Cerebellar cortex (tissue), 1 donor: ENCODE measurements at regions not wholly inside any gene's neighbourhood (a gene's known extent, or its start where the extent isn't known, plus 50 kb on each side); places are given as distances from the start of the nearest gene placed in this dataset.
"Not testable (repeated sequence)": the region's sequence is repeated elsewhere in the genome, so short reads cannot be mapped to it uniquely, and the experiment has no call there.

ENCODE experiments used
- DNase-seq: peaks from one replicate; pipeline ENCODE4 v3.0.0-alpha.2; 2015; ENCODE audit warnings: low spot score

DNA sequence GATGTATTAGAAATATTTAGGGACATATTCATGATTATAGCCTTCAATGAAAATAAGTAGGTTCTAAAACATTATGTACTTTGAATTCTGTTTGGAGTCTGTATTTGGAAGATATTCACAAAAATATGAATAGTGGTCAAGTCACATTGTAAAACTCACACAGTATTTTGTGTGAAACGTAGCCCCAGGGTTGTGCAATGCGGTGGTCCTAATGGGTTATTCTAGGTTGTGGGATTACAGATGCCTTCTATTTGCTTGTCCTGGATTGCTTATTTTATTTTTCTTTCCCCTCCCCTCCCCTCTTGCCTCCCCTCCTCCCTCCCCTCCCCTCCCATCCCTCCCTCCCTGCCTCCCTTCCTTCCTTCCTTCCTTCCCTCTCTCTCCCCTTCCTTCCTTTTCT, 93.7 kb upstream of the THUMPD2 start:
- no peak for DNase-seq

DNA sequence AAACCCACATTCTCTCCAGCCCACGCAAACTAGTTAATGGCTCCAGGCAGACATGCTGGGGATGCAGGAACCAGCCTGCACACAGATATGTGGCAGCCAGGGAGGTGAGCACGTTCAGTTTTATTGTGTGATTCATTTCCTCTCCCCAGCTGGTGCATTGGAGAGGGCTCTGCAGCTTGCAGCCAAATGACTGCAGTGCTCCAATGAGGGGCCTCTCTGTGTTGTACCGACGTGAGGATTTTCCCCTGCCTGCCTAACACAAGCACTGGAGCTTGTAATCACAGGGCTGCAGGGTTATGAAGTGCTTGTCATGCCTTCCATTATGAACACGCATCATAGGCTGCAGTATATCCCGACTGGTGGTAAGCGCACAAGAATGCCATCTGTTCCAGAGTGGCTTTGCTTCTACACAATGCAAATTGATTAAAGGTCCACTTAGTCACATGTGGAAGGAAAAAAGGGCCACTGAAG, 92.3 kb upstream of the THUMPD2 start:
- DNase-seq, result peak; percentile 97

DNA sequence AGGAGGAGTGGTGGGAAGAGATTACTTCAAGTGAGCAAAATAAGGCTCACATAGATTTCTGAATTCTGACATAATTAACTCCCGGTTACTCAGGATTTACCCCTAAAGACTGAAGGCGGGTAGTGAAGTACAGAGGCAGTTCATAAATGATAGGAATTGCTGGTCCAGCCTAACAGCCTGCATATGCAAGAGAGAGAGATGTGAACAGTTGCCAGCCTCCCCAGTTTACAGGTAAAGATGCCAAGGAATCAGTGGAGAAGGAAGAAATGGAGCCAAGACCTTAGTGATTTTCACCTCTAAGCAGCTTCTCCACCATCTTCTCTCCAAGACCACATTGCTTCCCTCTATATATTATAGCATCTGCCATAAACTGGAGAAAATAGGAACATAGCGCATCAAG, 91.8 kb upstream of the THUMPD2 start:
- peak; percentile 90 for DNase-seq

- no peak for DNase-seq
Observed at GRCh38 chr2:39867268-39867667, 88.2 kb upstream of the THUMPD2 start.

- DNase-seq, result no peak
Observed at GRCh38 chr2:39865751-39866150, 86.7 kb upstream of the THUMPD2 start.

GRCh38 chr2:39863672-39864071, 84.6 kb upstream of the THUMPD2 start:
- not testable (repeated sequence) for DNase-seq

DNA sequence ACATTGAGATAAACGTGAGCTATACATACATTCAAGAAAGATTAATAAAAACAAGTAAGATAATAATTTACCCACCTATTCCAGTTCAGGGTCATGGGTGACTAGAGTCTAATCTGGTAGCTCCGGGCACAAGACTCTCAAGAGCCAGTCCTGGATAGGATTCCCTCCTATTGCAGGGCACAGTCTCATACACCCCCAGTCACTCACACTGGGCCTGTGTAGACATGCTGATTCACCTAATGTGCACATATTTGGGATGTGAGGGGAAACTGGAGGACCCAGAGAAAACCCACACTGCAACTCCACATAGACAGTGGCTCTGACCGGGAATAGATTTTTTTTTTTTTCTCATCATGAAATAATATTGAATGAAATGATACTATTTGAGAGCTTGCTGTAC, 81.5 kb upstream of the THUMPD2 start:
- DNase-seq, result no peak

GRCh38 chr2:39858677-39859076, 79.6 kb upstream of the THUMPD2 start:
- DNase-seq, result no peak

- DNase-seq, result no peak
Observed at GRCh38 chr2:39855856-39856255, 76.8 kb upstream of the THUMPD2 start.

DNA sequence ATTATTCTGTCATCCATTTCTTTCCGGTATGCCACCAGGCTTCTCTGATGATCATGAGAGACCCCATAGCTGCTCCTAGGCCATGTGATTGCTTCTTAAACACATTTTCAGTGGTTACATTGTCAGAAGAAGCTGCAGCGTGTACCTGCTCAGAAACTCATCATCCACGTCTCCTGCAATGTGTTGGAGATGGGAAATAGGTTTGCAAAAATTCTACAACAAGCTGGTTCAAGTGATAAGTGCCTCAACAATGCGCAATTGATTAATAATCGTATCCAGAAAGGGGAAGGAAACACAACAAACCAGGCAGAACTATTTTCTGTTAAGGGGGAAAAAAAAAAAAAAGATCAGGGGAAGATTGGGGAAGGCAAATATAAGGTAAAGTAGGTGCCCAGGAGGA, 75.7 kb upstream of the THUMPD2 start:
- no peak for DNase-seq

DNA sequence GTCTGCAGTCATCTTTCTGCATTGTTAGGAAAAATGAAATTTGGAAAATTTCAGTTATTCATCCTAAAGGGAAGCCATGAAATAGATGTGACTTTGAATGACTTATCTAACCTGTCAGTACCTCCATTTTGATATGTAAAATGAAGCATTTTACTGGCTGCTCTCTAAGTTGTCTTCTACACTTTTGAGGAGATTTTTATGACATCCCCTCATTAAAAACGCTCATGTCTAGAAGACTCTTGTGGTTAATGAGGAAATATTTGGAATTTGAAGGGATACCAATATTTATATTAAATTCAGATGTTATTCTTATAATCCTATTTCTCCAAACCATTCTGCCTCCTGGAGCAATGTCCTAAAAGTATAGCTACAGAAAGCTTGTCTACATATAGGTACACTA, 73.8 kb upstream of the THUMPD2 start:
- DNase-seq, result no peak

- peak; percentile 17 for DNase-seq
Observed at GRCh38 chr2:39851651-39852110, 72.6 kb upstream of the THUMPD2 start.

DNA sequence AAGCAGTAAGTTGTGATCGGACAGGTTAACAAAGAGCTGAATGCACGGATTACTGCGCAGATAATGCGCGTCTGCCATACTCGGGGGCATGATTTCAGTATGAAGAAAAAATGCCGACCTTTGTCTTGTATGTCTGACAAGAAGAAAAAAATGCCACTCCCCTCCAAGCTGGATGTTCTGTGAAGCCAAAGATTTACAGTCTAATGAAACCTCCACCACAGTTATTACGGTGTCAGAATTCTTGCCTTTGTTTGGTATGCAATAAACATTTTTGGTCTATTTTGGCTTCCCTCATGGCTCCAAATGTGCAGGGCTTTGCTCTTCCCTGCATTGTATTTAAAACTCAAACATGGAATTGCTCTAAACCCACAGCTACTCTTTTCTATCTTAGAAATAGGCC, 72.2 kb upstream of the THUMPD2 start:
- DNase-seq, result no peak

GRCh38 chr2:39849982-39850526, 71.0 kb upstream of the THUMPD2 start:
- DNase-seq, result no peak

GRCh38 chr2:39849064-39849463, 70.0 kb upstream of the THUMPD2 start:
- DNase-seq, result no peak

GRCh38 chr2:39845460-39846146, 66.5 kb upstream of the THUMPD2 start:
- DNase-seq, result no peak

GRCh38 chr2:39839261-39839848, 60.3 kb upstream of the THUMPD2 start:
- DNase-seq, result no peak

GRCh38 chr2:39838589-39838988, 59.5 kb upstream of the THUMPD2 start:
- no peak for DNase-seq

DNA sequence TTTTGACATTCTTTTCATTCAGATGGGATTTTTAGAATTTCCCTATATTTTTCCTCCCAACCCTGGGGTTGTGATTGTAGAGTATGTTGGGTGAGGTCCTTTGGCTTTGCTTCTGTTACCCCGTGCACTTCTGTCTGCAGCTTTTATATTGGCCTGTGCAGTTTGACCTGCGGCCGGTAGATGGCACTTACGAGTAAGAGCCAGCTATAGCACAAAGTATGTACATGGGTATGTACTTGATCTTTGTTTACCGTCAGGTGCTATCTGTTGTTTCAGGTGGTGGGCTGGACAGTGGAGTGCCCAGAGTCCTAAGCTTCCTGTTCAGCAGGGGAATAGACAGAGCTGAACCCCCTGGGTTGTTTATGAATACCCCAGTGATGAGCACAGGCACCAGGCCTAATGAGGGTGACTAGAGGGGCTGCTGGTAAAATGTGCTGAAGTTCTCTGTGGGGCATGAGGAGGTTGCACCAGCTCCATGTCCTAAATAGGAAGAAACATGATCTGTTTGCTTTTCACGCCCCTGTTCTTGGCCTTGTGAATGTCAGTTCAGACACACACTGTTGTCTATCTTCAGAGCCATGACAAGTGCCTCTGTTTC, 58.9 kb upstream of the THUMPD2 start:
- DNase-seq, result peak; percentile 14

- DNase-seq, result no peak
Observed at GRCh38 chr2:39836638-39837037, 57.6 kb upstream of the THUMPD2 start.

DNA sequence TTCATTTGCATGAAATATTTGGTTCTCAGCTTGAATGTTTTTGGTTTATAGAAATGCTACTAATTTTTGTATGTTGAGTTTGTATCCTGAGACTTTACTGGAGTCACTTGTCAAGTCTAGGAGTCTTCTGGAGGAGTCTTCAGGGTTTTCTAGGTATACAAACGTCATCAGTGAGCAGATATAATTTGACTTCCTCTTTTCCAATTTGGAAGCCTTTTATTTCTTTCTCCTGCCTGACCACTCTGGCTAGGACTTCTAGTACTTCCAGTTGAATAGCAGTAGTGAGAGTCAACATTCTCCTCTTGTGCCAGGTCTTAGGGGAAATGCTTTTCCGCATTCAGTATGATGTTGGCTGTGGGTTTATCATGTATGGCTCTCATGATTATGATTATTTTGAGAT, 55.4 kb upstream of the THUMPD2 start:
- no peak for DNase-seq

- DNase-seq, result not testable (repeated sequence)
Observed at GRCh38 chr2:39830610-39831009, 51.6 kb upstream of the THUMPD2 start.
